Endodermal cell (in vitro differentiated cells): ENCODE measurements at regions not wholly inside any gene's neighbourhood (a gene's known extent, or its start where the extent isn't known, plus 50 kb on each side); places are given as distances from the start of the nearest gene placed in this dataset.

Experiments used
- DNase-seq: peaks from one replicate; pipeline ENCODE4 v3.0.0-alpha.2; 2017
- H3K27ac ChIP-seq: 2 replicates; pipeline ENCODE4 v1.5.1; 2013; ENCODE audit warnings: mild to moderate bottlenecking, low read depth, low read length, moderate library complexity
- H3K27me3 ChIP-seq: 2 replicates; pipeline ENCODE4 v1.6.1; 2013; ENCODE audit warnings: mild to moderate bottlenecking, low read length, moderate library complexity; ENCODE audit not compliant: insufficient read depth, control insufficient read depth, poor library complexity, severe bottlenecking
- H3K36me3 ChIP-seq: 2 replicates; pipeline ENCODE4 v1.7.0; 2013; ENCODE audit warnings: mild to moderate bottlenecking, low read length, moderate library complexity; ENCODE audit not compliant: control insufficient read depth, insufficient read depth
- H3K4me1 ChIP-seq: one replicate; pipeline ENCODE4 v1.7.0; 2013; ENCODE audit warnings: low read length; ENCODE audit not compliant: control insufficient read depth, insufficient read depth
- H3K4me3 ChIP-seq: 2 replicates; pipeline ENCODE4 v1.5.1; 2013; ENCODE audit warnings: mild to moderate bottlenecking, low read length, moderate library complexity
- H3K9ac ChIP-seq: 2 replicates; pipeline ENCODE4 v1.6.1; 2013; ENCODE audit warnings: mild to moderate bottlenecking, low read length, moderate library complexity; ENCODE audit not compliant: poor library complexity, severe bottlenecking; ENCODE audit errors: extremely low read depth
- H3K9me3 ChIP-seq: 2 replicates; pipeline ENCODE4 v1.6.1; 2013; ENCODE audit warnings: mild to moderate bottlenecking, low read length, moderate library complexity; ENCODE audit not compliant: control insufficient read depth
- H3K27ac Mint-ChIP-seq: 2 replicates; pipeline ENCODE4 v1.8.0; 2020; ENCODE audit warnings: mixed read lengths
- H3K27me3 Mint-ChIP-seq: 2 replicates; pipeline ENCODE4 v1.8.0; 2021; ENCODE audit warnings: mild to moderate bottlenecking, mixed read lengths; ENCODE audit not compliant: insufficient read depth
- H3K36me3 Mint-ChIP-seq: 2 replicates; pipeline ENCODE4 v1.8.0; 2020; ENCODE audit warnings: low read depth, mixed read lengths
- H3K4me1 Mint-ChIP-seq: 2 replicates; pipeline ENCODE4 v1.8.0; 2020; ENCODE audit warnings: mixed read lengths
- H3K4me3 Mint-ChIP-seq: 2 replicates; pipeline ENCODE4 v1.8.0; 2020; ENCODE audit warnings: mild to moderate bottlenecking, moderate library complexity, mixed read lengths
- H3K9me3 Mint-ChIP-seq: 2 replicates; pipeline ENCODE4 v1.8.0; 2020; ENCODE audit warnings: mild to moderate bottlenecking, mixed read lengths
- CTCF ChIP-seq: fragments of 200-600 bp; sonication (generic); conservative IDR thresholded peaks from 2 replicates; pipeline ENCODE4 v1.5.0; 2021; ENCODE audit warnings: antibody characterized with exemption, mild to moderate bottlenecking
- WGBS, 2 experiments: methylation state at CpG; one replicate each; pipeline versions ENCODE4 v1.1.5 to v1.1.7; 2013; ENCODE audit warnings: missing lambda C conversion rate in 2 of 2, mixed read lengths in 1 of 2; ENCODE audit not compliant: insufficient coverage in 1 of 2, insufficient read length in 1 of 2; 5-methylcytosine and 5-hydroxymethylcytosine counted together

DNA sequence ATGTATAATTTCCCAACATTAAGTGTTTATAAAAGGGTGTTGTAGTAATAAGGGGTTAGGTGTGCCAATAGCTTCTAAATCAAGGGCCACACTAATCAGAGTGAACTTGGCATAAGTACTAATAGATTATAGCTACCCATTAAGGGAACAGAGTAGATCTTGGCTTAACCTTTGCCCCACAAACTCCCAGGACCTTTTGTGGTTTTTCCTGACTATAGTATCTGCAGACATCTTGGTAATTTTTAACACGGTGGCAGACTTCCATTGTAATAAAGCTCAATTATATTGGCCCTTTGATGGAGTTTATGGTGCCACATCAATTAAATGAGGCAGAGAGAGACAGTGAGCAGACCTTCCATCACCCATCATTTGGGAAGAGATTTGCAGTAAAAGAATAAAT is 358.5 kb upstream of the HNRNPA3 start:
- Mint-ChIP-seq H3K4me3 (no peak overlapping the region), H3K27me3 (no peaks in the 10 kb centered on the region), H3K36me3 (no peaks in the 10 kb centered on the region), H3K4me1 (no peaks in the 10 kb centered on the region), H3K9me3 (no peaks in the 10 kb centered on the region), H3K27ac (no peak overlapping the region)
- TF ChIP-seq CTCF = no peak
- no peaks in the 10 kb centered on the region for H3K4me1 ChIP-seq
- DNase-seq = no peak
- no peak overlapping the region for H3K27ac ChIP-seq
- H3K9me3 ChIP-seq = no peaks in the 10 kb centered on the region
- 75 to 100% methylated on average over 1 of the region's 1 CpG for WGBS, 2 experiments
- no peaks in the 10 kb centered on the region for H3K36me3 ChIP-seq
- H3K9ac ChIP-seq = no peak overlapping the region
- H3K27me3 ChIP-seq = no peaks in the 10 kb centered on the region
- H3K4me3 ChIP-seq = no peak overlapping the region

- H3K27me3 ChIP-seq = no peaks in the 10 kb centered on the region
- H3K36me3 ChIP-seq = no peaks in the 10 kb centered on the region
- Mint-ChIP-seq H3K4me1 (no peaks in the 10 kb centered on the region), H3K9me3 (no peaks in the 10 kb centered on the region), H3K27ac (no peak overlapping the region), H3K27me3 (no peaks in the 10 kb centered on the region), H3K36me3 (no peaks in the 10 kb centered on the region), H3K4me3 (no peak overlapping the region)
- H3K9me3 ChIP-seq = no peaks in the 10 kb centered on the region
- no peak for TF ChIP-seq CTCF
- H3K4me3 ChIP-seq = no peak overlapping the region
- H3K27ac ChIP-seq = no peak overlapping the region
- no peak for DNase-seq
- 87% methylated on average over 3 of the region's 3 CpGs; no CpG with 5 or more reads in 1 of the 2 experiments for WGBS, 2 experiments
- H3K4me1 ChIP-seq = no peaks in the 10 kb centered on the region
- no peak overlapping the region for H3K9ac ChIP-seq
Measured at GRCh38 chr2:176854878-176855277, 357.7 kb upstream of the HNRNPA3 start.

DNA sequence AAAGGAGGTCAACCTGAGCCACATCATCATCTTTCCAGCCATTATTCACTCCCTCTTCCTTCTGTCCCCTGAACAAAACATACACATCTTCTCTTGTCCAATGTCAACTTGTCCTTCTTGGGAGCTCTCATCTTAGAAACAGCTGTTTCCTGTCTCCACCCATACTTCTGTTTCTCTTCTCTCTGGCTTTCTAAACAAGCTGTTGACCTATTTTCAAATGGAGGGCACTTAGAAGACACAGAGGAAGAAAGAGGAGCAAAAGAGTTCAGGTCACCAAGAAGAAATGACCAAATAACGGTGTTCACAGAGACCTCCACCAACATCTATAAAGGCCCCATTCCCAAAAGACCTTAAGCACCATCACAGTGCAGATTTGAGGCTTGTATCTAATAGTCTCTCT is 355.9 kb upstream of the HNRNPA3 start:
- Histone ChIP-seq H3K9me3 (no peaks in the 10 kb centered on the region), H3K27ac (no peak overlapping the region), H3K4me1 (no peaks in the 10 kb centered on the region), H3K4me3 (no peak overlapping the region), H3K36me3 (no peaks in the 10 kb centered on the region), H3K27me3 (no peaks in the 10 kb centered on the region), H3K9ac (no peak overlapping the region)
- Mint-ChIP-seq H3K27me3 (no peaks in the 10 kb centered on the region), H3K9me3 (no peaks in the 10 kb centered on the region), H3K4me3 (no peak overlapping the region), H3K4me1 (peaks cover 4% of the 10 kb centered on the region), H3K36me3 (no peaks in the 10 kb centered on the region), H3K27ac (no peak overlapping the region)
- DNase-seq = no peak
- TF ChIP-seq CTCF = no peak
- WGBS, 2 experiments = 86% methylated on average over 1 of the region's 1 CpG; no CpG with 5 or more reads in 1 of the 2 experiments
